Vagina (tissue), 2 donors: ENCODE measurements at regions not wholly inside any gene's neighbourhood (a gene's known extent, or its start where the extent isn't known, plus 50 kb on each side); places are given as distances from the start of the nearest gene placed in this dataset.

Source experiments
- DNase-seq, 2 donors: peaks; one replicate each; pipeline ENCODE4 v3.0.0-alpha.2; 2017; ENCODE audit errors: extremely low spot score in 2 of 2
- H3K27ac ChIP-seq: fragments of 200-600 bp; sonication (generic); one replicate; pipeline ENCODE4 v1.5.1; 2019
- H3K27me3 ChIP-seq: fragments of 200-600 bp; sonication (generic); one replicate; pipeline ENCODE4 v1.5.1; 2019
- H3K36me3 ChIP-seq, 2 donors: fragments of 200-600 bp; sonication (generic); one replicate each; pipeline ENCODE4 v1.5.1; 2017 to 2019
- H3K4me1 ChIP-seq: fragments of 200-600 bp; sonication (generic); one replicate; pipeline ENCODE4 v1.5.1; 2019
- H3K4me3 ChIP-seq, 2 donors: fragments of 200-600 bp; sonication (generic); 1 replicate in 1 of 2; 2 replicates in 1 of 2; pipeline ENCODE4 v1.5.1; 2016 to 2019
- H3K9me3 ChIP-seq: fragments of 200-600 bp; sonication (generic); one replicate; pipeline ENCODE4 v1.5.1; 2019
- CTCF ChIP-seq, 3 experiments: fragments of 450-650 bp in 2 of 3; fragments of 200-600 bp in 1 of 3; sonication (generic) in 1 of 3; IDR thresholded peaks; one replicate each; pipeline ENCODE4 v1.5.1; 2017 to 2019; ENCODE audit warnings: antibody characterized with exemption in 3 of 3, mild to moderate bottlenecking in 2 of 3, moderate library complexity in 2 of 3
- POLR2A ChIP-seq, 2 donors: fragments of 450-650 bp; IDR thresholded peaks; one replicate each; pipeline ENCODE4 v1.6.1; 2017; ENCODE audit warnings: antibody characterized with exemption in 2 of 2, mild to moderate bottlenecking in 2 of 2, moderate library complexity in 2 of 2
- POLR2AphosphoS5 ChIP-seq, 2 donors: sonication (generic); formaldehyde crosslinking; IDR thresholded peaks; one replicate each; pipeline ENCODE4 v1.9.0; 2017; ENCODE audit warnings: antibody characterized with exemption in 2 of 2, mild to moderate bottlenecking in 2 of 2, low read depth in 1 of 2; ENCODE audit not compliant: insufficient read depth in 1 of 2
- intact Hi-C: fragments of 100-400 bp; cut with DNase I; formaldehyde crosslinking; loops from one replicate; pipeline ENCODE4 v1.15.1; 2023

DNA sequence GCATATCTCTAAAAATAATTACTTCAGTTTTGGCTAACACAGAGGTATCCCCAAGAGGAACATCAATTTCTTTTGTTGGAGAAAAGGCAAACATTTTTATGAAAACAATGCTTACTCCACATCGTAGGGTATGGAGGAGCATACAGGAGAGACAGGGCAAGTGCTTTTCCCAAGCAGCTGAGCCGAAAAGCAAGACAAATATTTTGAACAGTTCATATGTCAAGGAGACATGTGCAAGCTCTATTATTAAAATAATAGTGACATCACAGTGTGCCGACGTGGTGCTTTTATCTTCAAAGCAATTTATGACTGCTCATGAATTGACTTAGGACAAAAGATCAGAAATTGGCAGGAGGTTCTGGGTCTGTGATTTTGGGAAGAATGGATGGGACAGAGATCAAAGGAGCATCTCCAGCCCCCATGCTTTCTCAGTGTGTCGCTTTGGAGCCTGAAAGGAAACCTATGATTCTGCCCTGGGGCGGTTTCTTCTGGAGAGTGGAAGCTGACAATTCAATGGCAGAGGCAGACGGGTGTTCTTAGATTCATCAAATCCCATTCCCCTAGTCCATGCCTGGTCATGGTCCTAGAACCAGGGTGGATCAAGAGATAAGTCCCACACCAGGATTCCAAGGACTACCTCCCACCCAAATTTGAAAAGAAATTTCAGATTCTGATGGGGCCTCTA is 97.1 kb downstream of the JCAD start:
- H3K4me1 ChIP-seq = no peaks in the 10 kb centered on the region
- no peaks in the 10 kb centered on the region for H3K27me3 ChIP-seq
- H3K36me3 ChIP-seq = no peaks in the 10 kb centered on the region
- TF ChIP-seq POLR2AphosphoS5 (IDR thresholded peaks at IDR 0.05; ENCODE audit: insufficient read depth in 1 of 2, low read depth in 1 of 2) (no peak), CTCF (IDR thresholded peaks at IDR 0.05) (no peak), POLR2A (IDR thresholded peaks at IDR 0.05) (no peak)
- intact Hi-C loops = no loop called here
- H3K4me3 ChIP-seq = no peak overlapping the region
- H3K27ac ChIP-seq = no peak overlapping the region
- DNase-seq = no peak
- no peaks in the 10 kb centered on the region for H3K9me3 ChIP-seq

- TF ChIP-seq POLR2AphosphoS5 (IDR thresholded peaks at IDR 0.05; ENCODE audit: insufficient read depth in 1 of 2, low read depth in 1 of 2) = no peak
- no peak for TF ChIP-seq POLR2A (IDR thresholded peaks at IDR 0.05)
- no peak for TF ChIP-seq CTCF (IDR thresholded peaks at IDR 0.05)
- H3K27ac ChIP-seq = no peak overlapping the region
- intact Hi-C loops = no loop called here
- H3K36me3 ChIP-seq = no peaks in the 10 kb centered on the region
- DNase-seq = no peak
- H3K27me3 ChIP-seq = no peaks in the 10 kb centered on the region
- no peak overlapping the region for H3K4me3 ChIP-seq
- H3K4me1 ChIP-seq = no peaks in the 10 kb centered on the region
- H3K9me3 ChIP-seq = no peaks in the 10 kb centered on the region
These were observed 98.0 kb downstream of the JCAD start for GRCh38 chr10:29961351-29961750.

DNA sequence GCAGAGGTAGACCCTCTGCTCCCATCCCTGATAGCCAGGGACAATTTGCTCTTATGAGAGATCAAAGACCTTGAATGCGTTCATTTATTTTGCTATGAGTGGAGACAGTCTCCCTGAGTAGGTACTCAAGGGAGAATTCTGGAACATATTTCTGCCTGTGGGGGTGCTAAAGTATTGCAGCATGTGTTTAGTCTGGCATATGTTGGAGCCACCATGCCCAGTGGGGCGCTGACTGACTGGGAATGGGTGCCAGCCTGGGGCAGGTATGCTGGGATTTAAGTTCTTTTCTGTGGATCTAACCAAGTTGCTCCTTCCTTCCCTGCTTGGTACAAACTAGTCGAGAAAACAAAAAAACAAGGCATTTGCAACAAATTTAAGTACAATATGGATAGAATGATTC is 99.1 kb downstream of the JCAD start:
- no peak for DNase-seq
- intact Hi-C loops = no loop called here
- no peaks in the 10 kb centered on the region for H3K4me1 ChIP-seq
- H3K36me3 ChIP-seq = no peaks in the 10 kb centered on the region
- H3K4me3 ChIP-seq = no peak overlapping the region
- H3K27me3 ChIP-seq = no peaks in the 10 kb centered on the region
- no peak overlapping the region for H3K27ac ChIP-seq
- no peaks in the 10 kb centered on the region for H3K9me3 ChIP-seq
- TF ChIP-seq CTCF (IDR thresholded peaks at IDR 0.05) (no peak), POLR2A (IDR thresholded peaks at IDR 0.05) (no peak)

DNA sequence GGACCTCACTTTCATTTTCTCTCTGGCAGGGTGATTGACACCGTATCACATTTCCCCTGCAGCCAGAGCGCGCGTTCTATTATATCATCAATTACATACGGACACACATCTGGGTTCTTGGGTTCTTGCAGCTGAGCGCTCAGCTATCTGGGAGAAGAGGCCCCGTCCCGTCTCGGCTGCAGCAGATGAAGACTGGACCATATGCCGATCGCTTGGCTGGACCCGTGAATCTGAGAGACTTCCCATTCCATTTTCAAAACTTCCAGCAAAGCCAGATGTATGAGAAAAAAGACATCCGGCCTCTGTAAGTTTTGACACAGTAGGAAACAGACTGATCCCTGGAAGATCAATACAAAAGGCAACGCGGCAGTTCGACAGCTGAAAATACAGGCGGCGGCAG is 99.8 kb downstream of the JCAD start:
- DNase-seq = no peak
- Histone ChIP-seq H3K27me3 (no peaks in the 10 kb centered on the region), H3K4me3 (no peak overlapping the region), H3K27ac (no peak overlapping the region), H3K4me1 (no peaks in the 10 kb centered on the region), H3K9me3 (no peaks in the 10 kb centered on the region), H3K36me3 (no peaks in the 10 kb centered on the region)
- TF ChIP-seq CTCF (IDR thresholded peaks at IDR 0.05) (no peak), POLR2AphosphoS5 (IDR thresholded peaks at IDR 0.05; ENCODE audit: insufficient read depth in 1 of 2, low read depth in 1 of 2) (no peak), POLR2A (IDR thresholded peaks at IDR 0.05) (no peak)
- intact Hi-C loops = no loop called here

GRCh38 chr10:29958440-29958839 is 100.9 kb downstream of the JCAD start:
- intact Hi-C loops = no loop called here
- Histone ChIP-seq H3K9me3 (no peaks in the 10 kb centered on the region), H3K36me3 (no peaks in the 10 kb centered on the region), H3K4me3 (no peak overlapping the region), H3K27ac (no peak overlapping the region), H3K27me3 (no peaks in the 10 kb centered on the region), H3K4me1 (no peaks in the 10 kb centered on the region)
- no peak for DNase-seq
- TF ChIP-seq CTCF (IDR thresholded peaks at IDR 0.05) = no peak
